ENCODE measurements at regions not wholly inside any gene's neighbourhood (a gene's known extent, or its start where the extent isn't known, plus 50 kb on each side); places are given as distances from the start of the nearest gene placed in this dataset.

DNA sequence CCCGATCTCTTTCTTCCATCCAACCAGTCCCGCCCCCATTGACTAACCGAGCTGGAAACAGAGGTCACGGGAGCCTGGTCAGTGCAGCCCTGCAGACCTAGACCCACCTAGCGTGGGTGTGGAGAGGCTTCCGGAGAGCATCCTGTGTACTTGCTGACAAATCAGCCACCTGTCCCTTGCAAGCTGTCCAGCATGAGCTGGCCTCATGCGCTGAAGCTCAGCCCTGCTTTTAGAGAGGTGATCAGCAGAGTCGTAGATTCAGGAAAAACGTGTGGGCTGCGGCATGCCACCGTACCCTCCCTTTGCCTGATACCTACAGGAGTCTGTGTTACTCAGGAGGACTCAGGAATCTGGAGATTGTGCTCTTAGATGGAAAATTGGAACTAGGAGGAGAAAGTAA lies 80.3 kb upstream of the UQCRFS1 start:
- no peak for DNase-seq

DNA sequence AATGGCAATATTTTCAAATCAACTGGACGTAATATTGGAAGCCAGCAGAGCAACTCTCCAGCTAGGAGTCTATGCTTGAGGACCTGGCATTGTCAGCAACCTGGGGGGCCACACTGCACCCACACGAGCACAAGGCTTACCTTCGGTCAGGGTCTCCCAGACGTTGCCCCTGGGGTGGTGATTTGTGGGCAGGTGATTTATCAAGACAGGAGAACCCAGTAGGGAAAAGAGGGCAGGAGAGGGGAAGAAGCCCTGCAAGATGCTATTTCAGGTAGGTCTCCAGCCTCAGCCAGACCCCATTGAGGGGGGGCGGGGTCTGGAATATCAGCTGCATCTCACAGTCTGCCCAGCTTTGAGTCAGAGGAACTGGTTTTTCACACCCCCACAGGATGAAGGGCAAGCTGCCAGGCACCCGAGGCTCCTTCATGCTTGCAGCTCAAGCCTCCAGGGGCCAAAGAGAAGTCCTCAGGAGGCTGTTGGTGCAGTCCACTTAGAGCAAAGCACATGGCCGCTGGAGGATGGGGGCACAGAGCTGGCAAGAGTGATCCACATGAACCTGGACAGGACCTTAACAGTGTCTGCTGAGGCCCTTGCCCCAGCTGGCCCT lies 80.9 kb upstream of the UQCRFS1 start:
- no peak for DNase-seq

DNA sequence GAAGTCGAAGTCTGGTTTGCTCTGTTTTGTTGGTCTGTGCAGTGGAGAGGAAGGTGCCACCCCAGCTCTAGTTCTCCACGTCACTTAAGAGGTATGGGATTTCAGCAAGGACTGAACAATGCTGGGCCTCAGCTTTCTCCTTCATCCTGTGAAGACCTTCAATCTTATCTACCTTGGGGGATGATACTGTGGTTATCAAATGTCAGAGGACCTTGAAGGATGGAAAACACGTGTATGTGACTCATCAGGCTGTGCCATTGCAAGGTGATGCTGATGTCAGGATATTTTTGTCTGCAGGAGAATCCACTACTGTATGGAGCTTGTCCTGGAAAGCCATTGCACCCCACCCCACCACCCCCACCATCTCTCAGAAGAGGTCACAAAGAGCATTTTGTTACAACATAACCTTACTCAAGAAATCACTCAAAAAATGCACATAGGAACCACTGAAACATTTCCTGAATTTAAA lies 81.4 kb upstream of the UQCRFS1 start:
- DNase-seq, result no peak

DNA sequence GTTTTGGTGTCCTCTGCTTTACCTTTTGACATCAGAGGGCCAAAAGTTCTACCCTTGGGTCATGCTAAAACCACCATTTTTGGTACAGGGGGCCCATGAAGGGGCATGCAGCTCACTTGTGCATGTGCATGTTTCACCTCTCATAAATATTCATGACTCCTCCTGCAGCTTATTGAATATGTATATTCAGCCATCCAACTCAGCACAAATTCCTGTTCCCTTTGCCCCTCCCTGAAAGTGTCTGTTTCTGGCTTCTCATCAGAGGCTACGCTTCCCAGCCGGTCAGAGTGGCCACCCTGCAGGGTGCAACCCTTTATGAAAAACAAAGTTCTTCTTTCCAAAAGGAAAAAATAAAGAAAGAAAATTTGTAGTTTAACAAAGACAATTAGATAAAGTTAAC lies 82.3 kb upstream of the UQCRFS1 start:
- DNase-seq, result no peak

DNA sequence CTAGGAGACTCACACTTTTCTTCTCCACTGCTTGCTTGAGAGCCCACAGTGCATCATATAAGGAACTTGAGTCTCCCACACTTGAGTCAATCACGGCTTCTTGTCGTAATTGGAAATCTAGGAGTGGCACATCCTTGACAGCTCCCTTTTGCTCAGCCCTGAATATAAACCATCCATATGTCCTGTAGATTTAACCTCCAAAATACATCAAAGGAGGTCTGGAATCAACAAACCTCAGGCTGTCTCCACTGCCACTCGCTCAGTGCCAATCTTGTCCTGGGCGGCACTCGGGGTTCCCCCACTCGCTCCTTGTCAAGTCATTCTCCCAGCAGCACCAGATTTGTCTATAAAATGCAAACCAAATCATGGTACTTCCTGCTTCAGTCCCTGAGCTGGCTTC lies 84.4 kb upstream of the UQCRFS1 start:
- DNase-seq, result no peak

DNA sequence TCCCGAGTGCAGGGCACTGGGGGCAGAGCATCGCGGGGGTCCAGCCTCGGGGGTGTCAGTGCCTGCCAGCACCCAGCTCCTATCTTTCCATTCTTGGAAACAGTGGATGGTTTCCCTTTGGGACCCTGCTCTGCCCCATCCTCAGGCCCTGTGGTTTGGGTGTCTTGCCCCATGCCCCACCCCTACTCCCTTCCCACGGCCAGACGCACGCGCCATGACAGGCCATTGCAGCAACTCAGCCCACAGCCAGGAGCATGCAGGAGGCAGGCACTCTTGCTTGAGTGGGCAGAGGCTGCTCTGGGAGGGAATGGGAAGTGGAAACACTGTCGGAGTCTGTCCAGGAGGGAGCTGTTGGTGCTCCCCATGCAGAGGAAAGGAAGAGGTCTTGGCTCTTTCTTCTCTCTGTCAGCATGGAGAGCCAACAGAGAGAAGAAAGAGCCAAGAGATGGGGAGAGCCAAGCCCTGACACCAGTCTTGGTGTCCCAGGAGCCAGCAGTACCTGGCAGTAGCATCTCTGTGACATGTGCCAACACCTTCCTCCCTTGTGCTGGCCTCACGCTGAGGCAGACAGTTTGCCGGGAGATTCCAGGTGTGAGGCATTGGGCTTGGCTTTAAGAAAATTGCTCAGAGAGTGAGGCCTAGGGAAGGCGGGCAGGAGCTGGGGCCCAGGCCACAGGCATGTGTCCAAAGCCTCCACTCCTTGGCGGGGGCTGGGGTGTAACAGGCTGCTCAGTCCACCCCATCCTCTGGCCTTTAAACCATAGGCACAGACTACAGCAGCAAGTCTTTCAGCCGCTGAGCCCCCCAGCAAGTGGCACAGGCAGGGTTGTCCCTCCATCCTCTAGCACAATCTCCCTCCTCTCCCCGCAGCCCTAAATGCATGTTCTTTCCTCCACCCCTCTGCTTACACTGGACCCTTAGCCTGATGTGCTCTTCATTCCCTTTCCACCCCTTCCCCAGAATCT lies 86.7 kb upstream of the UQCRFS1 start:
- no peak for DNase-seq

DNA sequence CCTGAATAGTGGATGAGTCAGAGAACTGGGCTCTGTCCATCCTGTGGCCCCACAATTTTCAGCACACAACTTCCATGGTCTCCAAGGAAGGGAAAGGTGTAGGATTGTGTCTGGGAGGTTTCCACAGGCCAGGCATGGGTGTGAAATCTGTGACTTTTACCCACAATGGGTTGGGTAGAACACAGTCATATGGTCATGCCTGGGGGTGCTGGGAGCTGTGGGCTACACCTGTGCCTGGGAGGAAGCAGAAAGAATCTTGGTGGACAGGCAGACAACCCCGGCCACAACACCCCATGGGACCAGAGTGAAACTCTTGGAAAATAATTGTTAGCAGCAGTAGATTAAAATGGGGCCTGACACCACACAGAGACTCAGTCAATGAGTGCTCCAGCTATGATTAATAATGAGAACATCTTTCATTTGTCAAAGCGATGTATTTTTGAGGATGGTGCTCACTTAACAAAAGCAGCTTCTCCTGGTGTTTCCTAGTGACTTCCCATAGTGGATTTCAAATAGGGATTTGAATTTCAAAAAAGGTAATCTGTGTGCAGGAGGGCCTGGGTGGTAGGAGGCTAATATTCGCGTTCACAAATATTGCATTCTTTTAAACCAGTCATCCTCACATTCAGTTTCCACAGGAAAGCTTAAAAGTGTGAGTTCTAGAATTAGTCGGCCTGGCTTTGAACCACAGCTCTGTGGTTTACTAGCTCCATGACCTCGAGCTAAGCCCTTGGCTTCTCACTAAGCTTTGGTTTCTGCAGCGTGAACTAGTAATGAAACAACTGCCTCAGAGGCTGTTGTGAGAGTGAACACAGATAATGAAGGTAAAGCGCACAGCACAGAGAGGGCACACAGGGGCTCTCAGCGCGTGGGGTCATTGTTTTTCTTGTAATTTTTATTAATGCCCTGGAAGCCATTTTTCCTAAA lies 89.3 kb upstream of the UQCRFS1 start:
- DNase-seq, result no peak

DNA sequence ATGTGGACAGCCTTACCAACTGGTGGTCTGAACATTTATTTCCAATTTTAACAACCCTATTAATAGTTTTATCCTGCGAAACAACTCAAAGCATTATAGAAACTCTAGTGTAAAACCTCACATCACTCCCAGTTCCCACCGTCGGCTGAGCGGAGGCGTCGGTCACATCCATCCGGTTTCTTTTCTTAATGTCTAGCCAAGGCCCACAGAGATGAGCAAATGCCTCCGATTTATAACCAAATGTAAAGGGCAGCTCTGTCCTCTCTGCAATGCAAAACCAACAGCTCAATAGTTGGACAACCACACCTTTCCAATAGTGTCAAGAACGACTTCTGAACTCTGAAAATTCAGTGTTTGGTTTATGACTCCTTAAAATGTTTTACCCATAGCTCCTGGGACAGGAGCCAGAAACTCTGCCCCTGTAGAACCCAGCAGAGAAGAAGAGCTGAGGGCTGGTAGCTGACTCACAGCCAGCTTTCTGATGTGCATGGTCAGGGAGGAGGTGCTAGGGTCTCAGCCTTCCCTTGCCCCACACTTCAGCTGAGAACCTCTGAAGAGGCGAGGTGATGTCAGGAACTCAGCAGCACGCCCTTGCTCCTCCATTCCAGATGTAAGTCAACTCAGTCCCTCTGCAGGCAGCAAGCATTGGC lies 90.2 kb upstream of the UQCRFS1 start:
- no peak for DNase-seq

DNA sequence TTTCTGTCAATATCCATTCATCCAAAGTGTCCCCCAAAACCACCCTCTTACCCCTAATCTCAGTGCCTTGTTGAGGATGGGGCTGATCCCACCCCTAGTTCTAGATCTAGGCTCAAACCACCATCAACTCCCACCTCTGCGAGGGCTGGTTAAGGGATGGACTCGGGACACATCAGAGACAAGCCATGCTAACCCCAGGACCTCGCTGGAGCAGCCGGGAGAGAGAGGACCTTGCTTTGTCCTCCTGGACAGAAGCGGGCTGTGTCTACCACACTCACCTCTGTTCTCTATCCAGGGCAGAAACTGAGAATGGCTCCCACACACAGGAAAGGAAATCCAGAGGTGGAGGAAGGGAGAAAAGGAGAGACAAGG lies 90.8 kb upstream of the UQCRFS1 start:
- no peak for DNase-seq

DNA sequence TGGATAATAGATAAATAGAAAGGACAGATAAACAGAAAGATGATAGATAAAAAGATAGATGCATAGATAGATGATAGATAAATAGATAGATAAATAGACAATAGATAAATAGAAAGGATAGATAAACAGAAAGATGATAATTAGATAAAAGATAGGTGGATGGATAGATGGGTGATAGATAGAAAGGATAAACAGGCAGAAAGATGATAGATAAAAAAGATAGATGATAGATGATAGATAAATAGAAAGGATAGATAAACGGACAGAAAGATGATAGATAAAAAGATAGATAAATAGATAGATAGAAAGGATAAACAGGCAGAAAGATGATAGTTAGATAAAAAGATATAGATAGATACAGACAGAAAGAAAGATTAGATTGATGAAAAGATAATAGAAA lies 92.3 kb upstream of the UQCRFS1 start:
- DNase-seq, result no peak

DNA sequence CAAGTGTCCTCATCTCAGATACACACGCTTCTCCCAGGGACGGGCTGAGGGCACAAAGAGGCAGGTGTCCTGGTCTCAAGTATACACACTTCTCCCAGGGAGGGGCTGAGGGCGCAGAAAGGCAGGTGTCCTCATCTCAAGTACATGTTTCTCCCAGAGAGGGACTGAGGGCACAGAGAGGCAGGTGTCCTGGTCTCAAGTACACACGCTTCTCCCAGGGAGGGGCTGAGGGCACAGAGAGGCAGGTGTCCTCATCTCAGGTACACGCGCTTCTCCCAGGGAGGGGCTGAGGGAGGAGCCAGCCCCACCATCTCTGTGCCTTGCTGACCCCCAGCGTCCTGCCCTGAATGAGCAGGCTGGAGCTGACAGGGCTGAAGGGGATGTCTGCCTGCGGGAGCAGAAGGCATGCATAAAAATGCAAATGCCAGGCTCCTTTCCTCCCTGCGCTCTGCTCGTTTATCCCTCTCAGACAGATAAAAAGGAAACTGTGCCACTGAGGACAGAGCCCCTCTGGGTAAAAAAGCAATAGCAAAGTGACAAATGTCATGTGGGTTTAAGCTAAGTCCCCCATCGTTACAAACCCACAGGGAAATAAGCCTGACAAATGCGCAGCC lies 96.1 kb upstream of the UQCRFS1 start:
- no peak for DNase-seq

DNA sequence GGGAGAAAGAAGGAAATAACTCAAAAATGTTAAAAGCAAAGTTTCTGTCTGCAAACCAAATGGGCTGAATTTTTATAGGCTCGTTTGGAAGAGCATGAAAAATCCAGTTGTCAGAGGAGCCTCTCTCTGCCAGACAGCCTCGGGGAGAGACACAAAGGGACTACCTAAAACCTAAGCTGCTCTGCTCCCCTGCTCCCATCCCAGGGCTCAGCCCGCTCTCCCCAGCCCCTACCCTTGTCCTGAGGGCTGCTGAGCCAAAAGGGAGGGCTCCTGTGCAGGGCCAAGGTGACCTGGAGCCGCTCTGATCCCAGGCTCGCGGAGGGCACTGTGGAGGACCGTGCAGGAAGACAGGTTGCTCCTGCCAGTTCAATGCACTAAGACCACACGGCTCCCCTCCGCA lies 96.7 kb upstream of the UQCRFS1 start:
- no peak for DNase-seq

DNA sequence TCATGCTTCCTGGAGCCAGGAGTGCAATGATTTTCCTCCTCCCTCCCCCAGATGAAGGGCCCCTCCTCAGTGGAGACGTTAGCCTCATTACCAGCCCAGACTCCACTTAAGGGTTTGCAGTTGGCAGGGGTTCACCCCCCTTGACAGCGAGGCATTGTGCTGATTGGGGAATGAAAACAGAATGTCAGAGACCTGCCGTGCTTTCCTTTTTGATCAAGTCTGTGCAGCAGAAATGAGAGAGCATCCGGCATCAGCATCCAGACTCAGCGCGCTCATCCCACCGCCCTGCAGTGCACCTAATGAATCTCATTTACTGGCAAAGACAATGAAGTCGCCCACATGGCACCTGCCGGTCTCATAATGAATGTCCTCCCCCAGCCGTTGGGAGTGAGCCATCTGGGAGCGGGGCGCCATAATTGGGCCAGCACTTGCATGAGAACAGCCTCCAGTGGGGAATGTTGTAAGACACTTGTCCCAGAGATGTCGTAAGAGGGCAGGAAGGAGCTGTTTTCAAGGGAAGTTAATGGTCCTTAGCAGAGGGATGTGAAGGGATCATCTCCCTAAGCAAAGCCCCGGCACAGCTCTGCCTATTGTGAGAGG lies 98.3 kb upstream of the UQCRFS1 start:
- no peak for DNase-seq

DNA sequence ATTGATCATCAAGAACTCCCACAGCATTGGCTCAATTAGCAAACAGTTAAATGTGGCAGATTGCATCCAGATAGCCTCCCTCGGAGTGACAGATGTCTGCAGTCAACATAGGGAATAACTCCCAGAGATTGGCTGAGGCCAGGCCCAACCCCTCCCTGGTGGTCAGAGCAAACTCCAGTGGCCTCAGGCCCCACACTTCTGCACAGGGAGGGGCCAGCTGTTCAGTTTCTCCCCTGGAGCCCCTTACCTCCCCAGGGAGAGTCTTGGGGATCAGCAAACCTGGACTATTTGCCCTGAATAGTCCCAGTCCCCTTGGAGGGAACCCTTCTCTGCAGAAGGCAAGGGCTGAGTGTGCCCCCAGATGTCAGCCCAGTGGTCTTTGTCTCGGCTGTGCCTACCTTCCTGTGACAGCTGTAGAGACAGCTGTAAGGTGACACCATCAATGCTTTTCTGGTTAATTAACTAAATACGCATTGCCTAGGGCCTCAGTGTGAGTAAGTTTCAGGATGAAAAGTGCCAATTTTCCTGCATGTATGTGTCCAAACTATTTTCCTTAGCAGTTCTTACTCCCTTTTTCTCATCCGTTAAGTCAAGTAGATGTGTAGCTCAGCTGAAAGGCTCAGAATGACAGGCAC lies 102.7 kb upstream of the UQCRFS1 start:
- no peak for DNase-seq

DNA sequence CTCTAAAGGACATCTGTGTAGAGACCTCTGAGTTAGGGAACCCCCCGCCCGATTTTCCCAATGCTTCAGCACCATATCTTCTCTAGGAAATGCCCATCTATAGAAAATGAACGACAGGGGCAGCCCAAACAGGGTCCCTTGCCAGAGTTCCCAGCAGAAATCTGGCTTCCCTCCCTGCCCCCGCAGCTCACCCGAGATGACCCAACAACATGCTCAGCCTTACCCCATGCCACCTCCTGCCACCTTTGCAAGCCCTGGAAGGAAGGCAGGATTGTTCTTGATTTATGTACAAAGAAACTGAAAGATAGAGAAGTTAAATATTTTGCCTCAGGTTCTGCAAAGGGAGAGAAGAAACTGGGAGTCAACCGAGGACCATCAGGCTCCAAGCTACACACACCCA lies 105.6 kb upstream of the UQCRFS1 start:
- DNase-seq, result no peak

DNA sequence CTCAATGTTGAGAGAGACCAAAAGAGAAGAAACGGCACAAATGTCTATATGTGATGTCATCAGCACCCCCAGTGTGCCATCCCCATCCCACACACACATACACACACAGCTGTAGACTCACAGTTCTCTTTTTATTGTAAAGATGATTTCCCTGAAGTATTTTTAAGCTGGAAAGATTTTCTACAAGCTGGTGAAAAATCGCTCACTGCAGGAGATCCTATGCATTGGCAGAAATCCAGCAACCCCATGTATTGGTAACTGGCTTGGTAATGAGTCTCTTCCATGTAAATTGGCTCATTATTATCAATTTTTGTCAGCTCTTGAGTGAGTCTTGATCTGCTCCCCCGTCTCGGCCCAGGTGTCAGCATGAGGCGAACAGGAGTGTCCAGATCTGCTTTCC lies 107.1 kb upstream of the UQCRFS1 start:
- DNase-seq, result no peak

DNA sequence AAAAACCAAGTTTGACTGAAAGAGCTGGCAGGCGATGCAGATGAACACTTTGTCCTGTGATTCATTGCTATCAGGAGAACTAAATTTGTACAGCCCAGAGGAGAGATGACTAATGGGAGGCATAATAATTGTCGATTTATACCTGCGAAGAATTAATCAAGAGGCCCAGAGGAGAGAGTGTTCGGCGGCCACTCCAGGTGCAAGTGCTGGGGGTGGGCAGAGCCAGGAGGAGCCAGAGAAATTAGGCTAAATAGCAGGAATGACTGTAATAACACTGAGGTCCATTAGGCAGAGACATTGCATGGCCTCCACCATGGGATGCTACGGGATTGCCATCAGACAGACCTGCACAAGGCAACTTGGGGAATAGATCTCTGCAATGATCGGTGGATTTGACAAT lies 107.7 kb upstream of the UQCRFS1 start:
- DNase-seq, result no peak

DNA sequence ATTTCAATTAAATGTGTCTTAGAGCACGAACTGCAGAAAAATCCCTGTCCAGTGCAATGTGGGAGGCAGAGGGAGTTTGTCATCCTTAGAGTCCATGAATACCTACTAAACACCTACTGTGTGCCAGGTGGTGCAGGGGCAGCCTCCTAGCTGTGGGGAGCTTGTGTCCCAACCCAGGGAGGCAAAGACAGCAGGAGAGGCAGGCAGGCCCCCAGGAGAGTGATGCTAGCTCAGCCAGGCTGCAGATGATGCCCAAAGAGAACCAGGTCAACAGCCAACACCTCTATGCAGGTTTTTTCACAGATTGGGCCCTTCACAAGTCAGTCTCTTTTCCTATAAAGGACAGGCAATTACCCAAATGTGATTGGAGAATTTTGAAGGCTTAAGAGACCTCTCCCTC lies 108.2 kb upstream of the UQCRFS1 start:
- DNase-seq, result no peak

DNA sequence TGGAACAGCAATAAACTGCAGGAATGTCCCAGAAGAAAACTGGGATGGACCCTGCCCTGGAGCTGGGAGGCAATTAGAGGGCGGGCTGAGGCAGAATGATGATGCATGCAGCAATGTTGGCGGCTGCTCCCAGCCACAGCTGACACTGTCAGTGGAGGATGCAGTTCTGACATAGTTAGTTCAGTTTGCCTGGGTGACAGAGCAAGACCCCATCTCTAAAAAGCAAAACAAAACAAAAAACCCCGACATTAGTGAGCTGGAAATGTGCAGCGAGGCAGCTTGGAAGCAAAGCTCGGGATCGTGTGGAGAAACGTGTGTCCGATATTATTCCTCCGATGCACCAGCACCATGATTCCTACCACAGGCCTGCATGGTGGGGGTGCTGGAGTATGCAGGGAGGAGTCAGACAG lies 110.1 kb upstream of the UQCRFS1 start:
- DNase-seq, result no peak

DNA sequence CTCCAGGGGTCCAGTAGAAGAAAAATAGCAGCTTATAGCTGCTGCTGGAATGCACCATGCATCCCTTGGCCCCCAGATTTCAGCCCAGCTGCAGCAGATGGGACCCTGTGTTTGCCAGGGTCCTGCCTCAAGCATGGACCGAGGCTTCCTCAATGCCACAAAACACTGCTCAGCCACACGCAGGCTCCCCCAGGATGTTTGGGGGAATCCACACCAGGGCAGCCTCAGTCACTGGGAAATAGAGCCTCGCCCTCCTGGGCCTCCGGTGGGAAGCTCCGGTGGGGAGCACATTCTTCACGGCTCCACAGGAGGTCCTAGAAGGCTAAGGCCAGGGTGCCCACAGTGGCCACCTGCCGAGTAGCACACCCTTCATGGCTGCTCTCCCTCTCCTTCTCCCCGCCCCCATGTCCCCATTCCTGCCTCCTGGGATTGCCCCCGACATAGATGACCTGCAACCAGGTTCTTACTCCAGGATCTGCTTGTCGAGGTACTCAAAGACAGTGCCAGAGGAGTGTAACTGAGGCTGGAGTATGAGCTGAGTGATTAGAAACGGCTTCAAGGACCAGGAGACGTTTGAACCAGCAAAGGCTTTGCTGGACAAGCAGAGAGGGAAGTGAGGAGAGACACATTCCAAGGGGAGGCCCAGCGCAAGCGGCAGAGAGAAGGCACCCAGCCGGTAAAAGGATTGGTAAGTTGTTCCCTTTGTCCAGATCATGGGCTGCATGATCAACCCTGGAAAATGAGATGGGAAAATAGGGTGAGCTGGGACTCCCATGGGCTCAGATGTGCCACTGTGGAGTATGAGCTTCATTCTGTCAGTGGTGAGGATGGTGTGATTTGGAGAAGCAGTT lies 110.7 kb upstream of the UQCRFS1 start:
- DNase-seq, result no peak

DNA sequence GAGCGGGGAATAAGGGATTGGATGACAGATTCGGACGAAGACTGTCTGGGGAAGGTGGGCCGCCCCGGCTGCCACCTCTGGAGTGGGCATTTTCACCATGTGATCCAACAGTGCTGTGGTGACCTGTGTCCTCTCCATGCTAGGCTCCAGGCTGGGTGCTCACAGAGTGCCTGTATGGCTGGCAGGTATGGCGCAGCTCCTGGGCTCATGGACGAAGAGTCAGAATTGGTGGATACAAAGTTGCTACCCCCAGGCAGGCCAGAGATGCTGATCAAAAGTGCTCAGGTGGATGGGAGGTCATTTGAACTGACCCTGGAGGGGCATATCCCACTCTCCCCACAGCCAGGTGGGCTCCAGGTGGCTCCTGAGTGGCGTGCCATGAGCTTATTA lies 111.3 kb upstream of the UQCRFS1 start:
- no peak for DNase-seq

All from NCI-H446 treated with DMSO at 0.1 percent for 48 hours (cell line).